ENCODE measurements at regions not wholly inside any gene's neighbourhood (a gene's known extent, or its start where the extent isn't known, plus 50 kb on each side); places are given as distances from the start of the nearest gene placed in this dataset.

DNA sequence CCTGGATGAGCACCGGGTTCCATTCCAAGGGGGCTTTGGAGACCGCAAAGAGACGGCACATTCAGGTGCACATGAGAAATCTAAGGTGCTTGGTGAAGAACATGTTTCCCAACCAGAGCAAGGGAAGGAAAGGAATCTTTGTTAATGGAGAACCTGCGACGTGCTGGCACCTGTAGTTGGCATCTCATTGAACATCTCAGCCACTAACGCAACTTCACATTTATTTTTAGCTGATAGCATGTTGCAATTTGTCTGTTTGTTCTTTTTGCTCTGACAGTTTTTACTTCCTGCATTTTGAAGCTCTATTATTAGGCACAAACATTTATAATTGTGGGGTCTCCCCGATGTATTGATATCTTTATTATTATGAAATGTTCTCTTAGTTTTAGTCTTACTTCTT lies 316.7 kb downstream of the TCERG1L start:
- TF ChIP-seq, protein P1, sequence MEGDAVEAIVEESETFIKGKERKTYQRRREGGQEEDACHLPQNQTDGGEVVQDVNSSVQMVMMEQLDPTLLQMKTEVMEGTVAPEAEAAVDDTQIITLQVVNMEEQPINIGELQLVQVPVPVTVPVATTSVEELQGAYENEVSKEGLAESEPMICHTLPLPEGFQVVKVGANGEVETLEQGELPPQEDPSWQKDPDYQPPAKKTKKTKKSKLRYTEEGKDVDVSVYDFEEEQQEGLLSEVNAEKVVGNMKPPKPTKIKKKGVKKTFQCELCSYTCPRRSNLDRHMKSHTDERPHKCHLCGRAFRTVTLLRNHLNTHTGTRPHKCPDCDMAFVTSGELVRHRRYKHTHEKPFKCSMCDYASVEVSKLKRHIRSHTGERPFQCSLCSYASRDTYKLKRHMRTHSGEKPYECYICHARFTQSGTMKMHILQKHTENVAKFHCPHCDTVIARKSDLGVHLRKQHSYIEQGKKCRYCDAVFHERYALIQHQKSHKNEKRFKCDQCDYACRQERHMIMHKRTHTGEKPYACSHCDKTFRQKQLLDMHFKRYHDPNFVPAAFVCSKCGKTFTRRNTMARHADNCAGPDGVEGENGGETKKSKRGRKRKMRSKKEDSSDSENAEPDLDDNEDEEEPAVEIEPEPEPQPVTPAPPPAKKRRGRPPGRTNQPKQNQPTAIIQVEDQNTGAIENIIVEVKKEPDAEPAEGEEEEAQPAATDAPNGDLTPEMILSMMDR (IDR thresholded peaks at IDR 0.05; ENCODE audit: insufficient read depth, low read length), result no peak
- TF ChIP-seq POLR2AphosphoS5 (IDR thresholded peaks at IDR 0.05; ENCODE audit: low read depth) (no peak), GABPA (IDR thresholded peaks at IDR 0.05; ENCODE audit: low read depth) (no peak)
